ENCODE measurements at regions not wholly inside any gene's neighbourhood (a gene's known extent, or its start where the extent isn't known, plus 50 kb on each side); places are given as distances from the start of the nearest gene placed in this dataset.

- H3K4me2 ChIP-seq (ENCODE audit: insufficient read depth, low read length, poor library complexity, severe bottlenecking): no peak overlapping the region
- H2BK120ac ChIP-seq (ENCODE audit: low read depth, low read length): no peak overlapping the region
- H3K27me3 ChIP-seq (ENCODE audit: control insufficient read depth in 3 of 3, insufficient read depth in 3 of 3, low read depth in 1 of 3, low read length in 3 of 3): peaks cover 4 to 84% (median 20%) of the 10 kb centered on the region in 3 experiments
- no peak overlapping the region for H3K23ac ChIP-seq (ENCODE audit: low read depth, low read length, poor library complexity)
- no peak overlapping the region for H3K14ac ChIP-seq (ENCODE audit: low read length)
- H3K36me3 ChIP-seq (replicated peaks in 1 of 2; ENCODE audit: control insufficient read depth in 2 of 2, insufficient read depth in 2 of 2, low read length in 2 of 2): no peaks in the 10 kb centered on the region
- peak overlapping the region; percentile 79 for H2BK12ac ChIP-seq (ENCODE audit: low read length)
- H2AFZ ChIP-seq (ENCODE audit: low read length): no peak overlapping the region
- H3K4me1 ChIP-seq (ENCODE audit: control insufficient read depth in 2 of 2, insufficient read depth in 1 of 2, low read depth in 1 of 2, low read length in 2 of 2): peaks cover 0 to 12% of the 10 kb centered on the region in 2 donors
- H3K4me3 ChIP-seq (ENCODE audit: low read length in 2 of 2): no peak overlapping the region
- peak overlapping the region; percentile 61 for H2BK15ac ChIP-seq (ENCODE audit: low read length)
- no peak overlapping the region for H4K8ac ChIP-seq (ENCODE audit: low read depth, low read length)
- peak overlapping the region; percentile 47 for H2AK5ac ChIP-seq (ENCODE audit: low read depth, low read length)
- H4K91ac ChIP-seq (ENCODE audit: low read depth, low read length, poor library complexity): no peak overlapping the region
- WGBS, 2 donors (ENCODE audit: extremely low coverage in 2 of 2, insufficient read length in 2 of 2, insufficient replicate concordance in 1 of 2): no CpG with 5 or more reads among the region's 16 CpGs
- peak overlapping the region; percentile 85 for H3K4ac ChIP-seq (ENCODE audit: low read length)
- H2BK5ac ChIP-seq (ENCODE audit: low read length): no peak overlapping the region
- H3K18ac ChIP-seq (ENCODE audit: low read length): peak overlapping the region; percentile 89
- H3K9ac ChIP-seq (ENCODE audit: low read depth, low read length, poor library complexity): peak overlapping the region; percentile 61
- no peaks in the 10 kb centered on the region for H3K79me1 ChIP-seq (ENCODE audit: low read depth, low read length)
- H3K27ac ChIP-seq (replicated peaks; ENCODE audit: low read length): no peak overlapping the region
- H3K9me3 ChIP-seq (replicated peaks in 1 of 2; ENCODE audit: control insufficient read depth in 2 of 2, insufficient read depth in 1 of 2, low read depth in 1 of 2, low read length in 2 of 2): no peaks in the 10 kb centered on the region
- no peak for DNase-seq (ENCODE audit: low spot score)
Observed at GRCh38 chr16:86294535-86295196, 215.7 kb upstream of the FOXF1 start.

- H3K4me2 ChIP-seq (ENCODE audit: insufficient read depth, low read length, poor library complexity, severe bottlenecking): no peak overlapping the region
- no peak overlapping the region for H3K9ac ChIP-seq (ENCODE audit: low read depth, low read length, poor library complexity)
- peak overlapping the region; percentile 32 for H3K14ac ChIP-seq (ENCODE audit: low read length)
- H3K4me1 ChIP-seq (ENCODE audit: control insufficient read depth in 2 of 2, insufficient read depth in 1 of 2, low read depth in 1 of 2, low read length in 2 of 2): peaks cover 0 to 19% of the 10 kb centered on the region in 2 donors
- H4K8ac ChIP-seq (ENCODE audit: low read depth, low read length): no peak overlapping the region
- no peaks in the 10 kb centered on the region for H3K79me1 ChIP-seq (ENCODE audit: low read depth, low read length)
- H3K18ac ChIP-seq (ENCODE audit: low read length): no peak overlapping the region
- no peak overlapping the region for H2BK5ac ChIP-seq (ENCODE audit: low read length)
- H2BK12ac ChIP-seq (ENCODE audit: low read length): no peak overlapping the region
- peaks cover 0 to 82% (median 9%) of the 10 kb centered on the region in 3 experiments for H3K27me3 ChIP-seq (ENCODE audit: control insufficient read depth in 3 of 3, insufficient read depth in 3 of 3, low read depth in 1 of 3, low read length in 3 of 3)
- no peaks in the 10 kb centered on the region for H3K9me3 ChIP-seq (replicated peaks in 1 of 2; ENCODE audit: control insufficient read depth in 2 of 2, insufficient read depth in 1 of 2, low read depth in 1 of 2, low read length in 2 of 2)
- peak overlapping the region; percentile 67 for H3K23ac ChIP-seq (ENCODE audit: low read depth, low read length, poor library complexity)
- H3K36me3 ChIP-seq (replicated peaks in 1 of 2; ENCODE audit: control insufficient read depth in 2 of 2, insufficient read depth in 2 of 2, low read length in 2 of 2): no peaks in the 10 kb centered on the region
- H2AFZ ChIP-seq (ENCODE audit: low read length): no peak overlapping the region
- no peak overlapping the region for H3K4me3 ChIP-seq (ENCODE audit: low read length in 2 of 2)
- peak overlapping the region; percentile 16 for H2BK120ac ChIP-seq (ENCODE audit: low read depth, low read length)
- no peak for DNase-seq (ENCODE audit: low spot score)
- H4K91ac ChIP-seq (ENCODE audit: low read depth, low read length, poor library complexity): no peak overlapping the region
- H3K4ac ChIP-seq (ENCODE audit: low read length): no peak overlapping the region
- no peak overlapping the region for H3K27ac ChIP-seq (replicated peaks; ENCODE audit: low read length)
- H2AK5ac ChIP-seq (ENCODE audit: low read depth, low read length): no peak overlapping the region
- no CpG with 5 or more reads among the region's 10 CpGs for WGBS, 2 donors (ENCODE audit: extremely low coverage in 2 of 2, insufficient read length in 2 of 2, insufficient replicate concordance in 1 of 2)
- no peak overlapping the region for H2BK15ac ChIP-seq (ENCODE audit: low read length)
Observed at GRCh38 chr16:86296256-86296655, 214.1 kb upstream of the FOXF1 start.

GRCh38 chr16:86297391-86297790 lies 212.9 kb upstream of the FOXF1 start:
- no peak overlapping the region for H2BK15ac ChIP-seq (ENCODE audit: low read length)

GRCh38 chr16:86297866-86298757 lies 212.2 kb upstream of the FOXF1 start:
- H3K36me3 ChIP-seq (replicated peaks in 1 of 2; ENCODE audit: control insufficient read depth in 2 of 2, insufficient read depth in 2 of 2, low read length in 2 of 2): no peaks in the 10 kb centered on the region
- no peak overlapping the region for H3K4ac ChIP-seq (ENCODE audit: low read length)
- no peak overlapping the region for H2BK5ac ChIP-seq (ENCODE audit: low read length)
- no peak overlapping the region for H2BK120ac ChIP-seq (ENCODE audit: low read depth, low read length)
- H2AK5ac ChIP-seq (ENCODE audit: low read depth, low read length): no peak overlapping the region
- H3K9me3 ChIP-seq (replicated peaks in 1 of 2; ENCODE audit: control insufficient read depth in 2 of 2, insufficient read depth in 1 of 2, low read depth in 1 of 2, low read length in 2 of 2): no peaks in the 10 kb centered on the region
- peaks cover 0 to 17% of the 10 kb centered on the region in 2 donors for H3K4me1 ChIP-seq (ENCODE audit: control insufficient read depth in 2 of 2, insufficient read depth in 1 of 2, low read depth in 1 of 2, low read length in 2 of 2)
- H3K27ac ChIP-seq (replicated peaks; ENCODE audit: low read length): no peak overlapping the region
- no peak overlapping the region for H4K8ac ChIP-seq (ENCODE audit: low read depth, low read length)
- no CpG with 5 or more reads among the region's 31 CpGs for WGBS, 2 donors (ENCODE audit: extremely low coverage in 2 of 2, insufficient read length in 2 of 2, insufficient replicate concordance in 1 of 2)
- H2BK15ac ChIP-seq (ENCODE audit: low read length): no peak overlapping the region
- H3K9ac ChIP-seq (ENCODE audit: low read depth, low read length, poor library complexity): no peak overlapping the region
- no peak overlapping the region for H3K4me3 ChIP-seq (ENCODE audit: low read length in 2 of 2)
- H2AFZ ChIP-seq (ENCODE audit: low read length): no peak overlapping the region
- no peak overlapping the region for H4K91ac ChIP-seq (ENCODE audit: low read depth, low read length, poor library complexity)
- no peak overlapping the region for H3K23ac ChIP-seq (ENCODE audit: low read depth, low read length, poor library complexity)
- H3K18ac ChIP-seq (ENCODE audit: low read length): peak overlapping the region; percentile 15
- no peak overlapping the region for H2BK12ac ChIP-seq (ENCODE audit: low read length)
- H3K27me3 ChIP-seq (ENCODE audit: control insufficient read depth in 3 of 3, insufficient read depth in 3 of 3, low read depth in 1 of 3, low read length in 3 of 3): peaks cover 0 to 81% (median 0%) of the 10 kb centered on the region in 3 experiments
- no peaks in the 10 kb centered on the region for H3K79me1 ChIP-seq (ENCODE audit: low read depth, low read length)
- no peak for DNase-seq (ENCODE audit: low spot score)
- no peak overlapping the region for H3K4me2 ChIP-seq (ENCODE audit: insufficient read depth, low read length, poor library complexity, severe bottlenecking)
- H3K14ac ChIP-seq (ENCODE audit: low read length): no peak overlapping the region

More at GRCh38 chr16:86297391-86297790, 212.9 kb upstream of the FOXF1 start:
- Histone ChIP-seq H3K4me3 (ENCODE audit: low read length in 2 of 2) (no peak overlapping the region), H3K9me3 (replicated peaks in 1 of 2; ENCODE audit: control insufficient read depth in 2 of 2, insufficient read depth in 1 of 2, low read depth in 1 of 2, low read length in 2 of 2) (no peaks in the 10 kb centered on the region), H3K79me1 (ENCODE audit: low read depth, low read length) (no peaks in the 10 kb centered on the region), H4K91ac (ENCODE audit: low read depth, low read length, poor library complexity) (no peak overlapping the region), H2AFZ (ENCODE audit: low read length) (no peak overlapping the region), H3K4me1 (ENCODE audit: control insufficient read depth in 2 of 2, insufficient read depth in 1 of 2, low read depth in 1 of 2, low read length in 2 of 2) (peaks cover 0 to 17% of the 10 kb centered on the region in 2 donors), H3K27ac (replicated peaks; ENCODE audit: low read length) (no peak overlapping the region), H2BK5ac (ENCODE audit: low read length) (no peak overlapping the region), H3K9ac (ENCODE audit: low read depth, low read length, poor library complexity) (no peak overlapping the region), H4K8ac (ENCODE audit: low read depth, low read length) (no peak overlapping the region), H3K36me3 (replicated peaks in 1 of 2; ENCODE audit: control insufficient read depth in 2 of 2, insufficient read depth in 2 of 2, low read length in 2 of 2) (no peaks in the 10 kb centered on the region), H2BK12ac (ENCODE audit: low read length) (no peak overlapping the region), H3K14ac (ENCODE audit: low read length) (no peak overlapping the region), H3K27me3 (ENCODE audit: control insufficient read depth in 3 of 3, insufficient read depth in 3 of 3, low read depth in 1 of 3, low read length in 3 of 3) (peaks cover 0 to 82% (median 0%) of the 10 kb centered on the region in 3 experiments), H2BK120ac (ENCODE audit: low read depth, low read length) (no peak overlapping the region), H2AK5ac (ENCODE audit: low read depth, low read length) (no peak overlapping the region), H3K23ac (ENCODE audit: low read depth, low read length, poor library complexity) (no peak overlapping the region), H3K4ac (ENCODE audit: low read length) (no peak overlapping the region), H3K4me2 (ENCODE audit: insufficient read depth, low read length, poor library complexity, severe bottlenecking) (no peak overlapping the region), H3K18ac (ENCODE audit: low read length) (no peak overlapping the region)
- no CpG with 5 or more reads among the region's 13 CpGs for WGBS, 2 donors (ENCODE audit: extremely low coverage in 2 of 2, insufficient read length in 2 of 2, insufficient replicate concordance in 1 of 2)
- no peak for DNase-seq (ENCODE audit: low spot score)
